B cell (primary cell): ENCODE measurements at regions not wholly inside any gene's neighbourhood (a gene's known extent, or its start where the extent isn't known, plus 50 kb on each side); places are given as distances from the start of the nearest gene placed in this dataset.

ENCODE experiments used
- EZH2 ChIP-seq: IDR thresholded peaks from 2 replicates; pipeline ENCODE4 v1.6.1; 2012; ENCODE audit warnings: borderline replicate concordance, low read depth, mild to moderate bottlenecking, moderate library complexity, low read length; ENCODE audit not compliant: insufficient read depth, poor library complexity, severe bottlenecking
- TF ChIP-seq, protein P1 (sequence below): fragments of 200-600 bp; IDR thresholded peaks from one replicate; pipeline ENCODE4 v1.8.0; 2022; ENCODE audit warnings: antibody characterized with exemption, mild to moderate bottlenecking

DNA sequence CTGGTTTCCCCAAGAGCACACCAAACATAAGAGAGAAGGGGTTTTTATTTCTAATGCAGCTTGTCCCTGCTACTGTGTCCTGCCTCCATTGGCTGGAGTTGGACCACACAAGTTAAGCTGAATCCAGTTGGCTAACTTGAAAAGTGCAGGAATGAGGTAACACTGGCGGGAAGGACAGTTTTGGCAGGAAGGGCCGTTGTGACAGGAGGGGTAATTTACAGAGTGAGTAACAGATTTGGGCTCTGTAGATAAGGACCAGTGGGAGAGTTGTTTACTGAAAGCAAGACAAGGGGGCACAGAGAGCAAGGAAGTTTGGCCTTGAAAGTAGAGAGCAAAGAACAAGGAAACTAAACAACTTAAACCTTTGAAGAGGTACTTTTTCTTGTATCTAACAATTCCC is 1623.3 kb upstream of the RAG2 start:
- no peak for TF ChIP-seq EZH2
- TF ChIP-seq, protein P1, sequence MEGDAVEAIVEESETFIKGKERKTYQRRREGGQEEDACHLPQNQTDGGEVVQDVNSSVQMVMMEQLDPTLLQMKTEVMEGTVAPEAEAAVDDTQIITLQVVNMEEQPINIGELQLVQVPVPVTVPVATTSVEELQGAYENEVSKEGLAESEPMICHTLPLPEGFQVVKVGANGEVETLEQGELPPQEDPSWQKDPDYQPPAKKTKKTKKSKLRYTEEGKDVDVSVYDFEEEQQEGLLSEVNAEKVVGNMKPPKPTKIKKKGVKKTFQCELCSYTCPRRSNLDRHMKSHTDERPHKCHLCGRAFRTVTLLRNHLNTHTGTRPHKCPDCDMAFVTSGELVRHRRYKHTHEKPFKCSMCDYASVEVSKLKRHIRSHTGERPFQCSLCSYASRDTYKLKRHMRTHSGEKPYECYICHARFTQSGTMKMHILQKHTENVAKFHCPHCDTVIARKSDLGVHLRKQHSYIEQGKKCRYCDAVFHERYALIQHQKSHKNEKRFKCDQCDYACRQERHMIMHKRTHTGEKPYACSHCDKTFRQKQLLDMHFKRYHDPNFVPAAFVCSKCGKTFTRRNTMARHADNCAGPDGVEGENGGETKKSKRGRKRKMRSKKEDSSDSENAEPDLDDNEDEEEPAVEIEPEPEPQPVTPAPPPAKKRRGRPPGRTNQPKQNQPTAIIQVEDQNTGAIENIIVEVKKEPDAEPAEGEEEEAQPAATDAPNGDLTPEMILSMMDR: no peak
